GM13976 (cell line): ENCODE measurements at regions not wholly inside any gene's neighbourhood (a gene's known extent, or its start where the extent isn't known, plus 50 kb on each side); places are given as distances from the start of the nearest gene placed in this dataset.

Experiments
- DNase-seq: peaks from one replicate; pipeline ENCODE4 v3.0.0; 2012; ENCODE audit warnings: low spot score
- in situ Hi-C: fragments of 300-500 bp; cut with MboI; formaldehyde crosslinking; loops from one replicate; pipeline ENCODE4 v1.12.0; 2022; ENCODE audit warnings: low sequenced_read_pairs, mixed read lengths, inconsistent platforms; ENCODE audit not compliant: unreplicated experiment
- TF ChIP-seq, protein P1 (sequence below): IDR thresholded peaks from 2 replicates; pipeline ENCODE4 v1.5.1; 2012; ENCODE audit warnings: borderline replicate concordance, mild to moderate bottlenecking; ENCODE audit not compliant: insufficient read depth; ENCODE audit errors: extremely low read depth, missing control alignments, control extremely low read depth

DNA sequence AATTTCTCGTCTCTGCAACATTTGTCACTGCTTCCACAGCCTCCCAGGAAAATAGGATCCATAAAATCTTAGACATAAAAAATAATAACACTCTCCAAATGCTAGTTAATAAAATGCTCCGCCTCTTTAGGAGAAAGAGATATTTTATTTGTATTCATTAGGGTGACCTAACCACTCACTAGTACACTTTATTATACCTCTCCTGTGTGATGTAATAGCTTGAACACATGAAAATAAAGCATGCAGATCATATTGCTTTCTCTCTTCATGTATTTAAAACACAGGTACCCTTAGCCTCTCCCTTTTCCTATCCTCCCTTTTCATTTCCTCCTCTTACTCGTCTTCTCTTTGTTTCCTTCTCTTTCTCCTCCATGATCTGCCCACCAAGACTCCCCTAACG, 694.2 kb downstream of the EPHA4 start:
- no peak for DNase-seq
- in situ Hi-C loops = no loop called here
- TF ChIP-seq, protein P1, sequence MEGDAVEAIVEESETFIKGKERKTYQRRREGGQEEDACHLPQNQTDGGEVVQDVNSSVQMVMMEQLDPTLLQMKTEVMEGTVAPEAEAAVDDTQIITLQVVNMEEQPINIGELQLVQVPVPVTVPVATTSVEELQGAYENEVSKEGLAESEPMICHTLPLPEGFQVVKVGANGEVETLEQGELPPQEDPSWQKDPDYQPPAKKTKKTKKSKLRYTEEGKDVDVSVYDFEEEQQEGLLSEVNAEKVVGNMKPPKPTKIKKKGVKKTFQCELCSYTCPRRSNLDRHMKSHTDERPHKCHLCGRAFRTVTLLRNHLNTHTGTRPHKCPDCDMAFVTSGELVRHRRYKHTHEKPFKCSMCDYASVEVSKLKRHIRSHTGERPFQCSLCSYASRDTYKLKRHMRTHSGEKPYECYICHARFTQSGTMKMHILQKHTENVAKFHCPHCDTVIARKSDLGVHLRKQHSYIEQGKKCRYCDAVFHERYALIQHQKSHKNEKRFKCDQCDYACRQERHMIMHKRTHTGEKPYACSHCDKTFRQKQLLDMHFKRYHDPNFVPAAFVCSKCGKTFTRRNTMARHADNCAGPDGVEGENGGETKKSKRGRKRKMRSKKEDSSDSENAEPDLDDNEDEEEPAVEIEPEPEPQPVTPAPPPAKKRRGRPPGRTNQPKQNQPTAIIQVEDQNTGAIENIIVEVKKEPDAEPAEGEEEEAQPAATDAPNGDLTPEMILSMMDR = no peak

DNA sequence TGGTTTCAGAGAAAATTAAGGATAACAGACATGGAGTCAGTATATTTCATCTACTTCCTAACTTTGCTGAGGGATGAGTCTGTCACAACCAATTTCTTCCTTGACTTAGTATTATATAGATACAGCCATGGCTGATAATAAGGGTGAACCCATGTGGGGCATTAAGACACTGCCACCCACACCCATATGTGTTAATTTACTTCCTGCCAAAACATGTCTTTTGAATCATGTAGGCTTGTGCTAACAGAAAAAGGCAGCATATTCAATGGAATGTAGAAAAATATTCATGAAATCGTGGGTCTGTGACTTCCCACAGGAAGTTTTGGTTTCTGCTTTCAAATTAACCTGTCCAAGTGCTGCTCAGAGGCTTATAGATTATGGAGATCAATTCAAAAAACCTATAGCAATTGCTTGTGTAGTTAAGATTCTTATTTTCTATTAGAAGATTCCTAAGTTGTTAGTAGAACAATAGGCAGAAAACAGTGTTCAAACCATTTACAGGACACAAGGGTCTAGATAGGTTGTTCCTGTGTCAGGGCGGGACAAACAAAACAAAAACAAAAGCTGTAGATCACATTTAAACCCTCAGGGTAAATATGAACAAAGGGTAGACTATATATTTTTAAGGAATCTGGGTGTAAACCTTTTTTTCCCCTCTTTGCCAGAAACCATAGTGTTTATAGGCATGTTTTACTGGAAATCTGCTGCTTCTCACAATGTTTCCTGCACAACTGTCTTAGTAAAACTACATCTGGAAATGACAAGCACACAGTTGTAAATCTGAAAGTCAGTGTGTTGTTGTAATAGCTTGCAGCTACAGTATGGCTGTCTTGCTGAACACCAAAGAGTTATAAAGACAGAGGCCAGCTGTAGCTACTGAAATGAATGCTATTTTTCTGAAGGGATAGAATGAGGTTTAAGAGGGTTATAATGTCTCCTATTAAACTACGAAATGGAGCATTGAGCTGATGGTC, 691.2 kb downstream of the EPHA4 start:
- DNase-seq = no peak
- in situ Hi-C loops = no loop called here
- TF ChIP-seq, protein P1 = no peak

DNA sequence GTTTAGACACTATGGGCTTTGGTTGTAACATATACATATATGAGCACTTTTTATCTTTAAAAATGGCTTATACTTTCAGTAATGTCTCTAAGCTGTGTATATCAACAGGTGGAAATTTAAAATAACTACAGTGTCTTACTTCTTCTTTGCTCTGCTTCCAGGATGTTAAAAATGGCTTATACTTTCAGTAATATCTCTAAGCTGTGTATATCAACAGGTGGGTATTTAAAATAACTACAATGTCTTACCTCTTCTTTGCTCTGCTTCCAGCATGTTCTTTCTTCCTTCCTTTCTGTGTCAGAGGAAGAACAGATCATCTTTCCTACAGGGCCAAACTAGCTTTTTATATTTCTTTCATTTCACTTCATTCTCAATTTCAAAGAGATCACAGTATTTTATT, 689.6 kb downstream of the EPHA4 start:
- TF ChIP-seq, protein P1 = no peak
- in situ Hi-C loops = no loop called here
- DNase-seq = no peak

DNA sequence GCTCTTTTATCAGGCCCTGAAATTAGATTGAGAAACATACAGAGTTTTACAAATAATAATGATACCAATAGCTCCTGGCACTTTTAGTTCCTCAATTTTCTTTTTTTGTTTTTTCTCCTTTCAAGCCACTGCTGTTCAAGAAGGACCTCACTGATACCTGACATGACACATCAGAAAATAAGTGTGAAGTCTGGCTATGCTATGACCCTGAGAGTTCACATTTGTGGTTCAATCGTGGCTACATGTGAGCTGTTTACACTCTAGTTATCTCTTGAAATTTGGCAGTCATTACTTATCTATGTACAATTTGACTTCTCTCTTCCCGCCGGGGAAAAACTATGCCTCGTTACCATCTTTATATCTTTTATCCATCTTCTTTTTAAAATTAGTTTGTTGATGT, 686.5 kb downstream of the EPHA4 start:
- TF ChIP-seq, protein P1 = no peak

DNA sequence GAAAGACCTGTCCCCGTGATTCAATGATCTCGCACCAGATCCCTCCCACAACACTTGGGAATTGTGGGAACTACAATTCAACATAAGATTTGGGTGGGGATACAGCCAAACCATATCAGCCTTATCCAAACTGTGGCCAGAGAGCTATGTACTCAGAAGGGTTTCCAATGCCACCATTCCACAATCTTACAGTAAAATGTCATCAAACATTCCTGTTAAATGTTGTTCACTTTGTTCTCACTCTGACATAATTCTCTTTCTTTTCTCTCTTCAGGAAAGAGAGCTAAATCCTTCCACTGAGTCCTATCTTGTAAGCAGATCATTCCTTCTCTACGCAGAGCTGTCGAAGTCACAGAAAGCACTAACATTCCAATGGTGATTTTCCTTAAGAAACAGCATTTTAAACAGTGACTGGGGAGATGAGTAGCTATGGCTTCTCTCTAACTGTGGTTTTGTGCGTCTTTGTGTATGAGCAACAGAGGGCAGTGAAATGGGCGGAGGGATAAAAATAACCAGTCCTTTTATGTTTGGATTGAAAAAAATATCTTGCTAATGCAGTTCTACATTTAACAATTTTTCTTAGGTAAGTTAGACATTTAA, 684.7 kb downstream of the EPHA4 start:
- in situ Hi-C loops = no loop called here
- TF ChIP-seq, protein P1 = no peak
- DNase-seq = no peak

More for the DNA sequence above, 686.5 kb downstream of the EPHA4 start:
- in situ Hi-C loops = no loop called here
- no peak for DNase-seq

DNA sequence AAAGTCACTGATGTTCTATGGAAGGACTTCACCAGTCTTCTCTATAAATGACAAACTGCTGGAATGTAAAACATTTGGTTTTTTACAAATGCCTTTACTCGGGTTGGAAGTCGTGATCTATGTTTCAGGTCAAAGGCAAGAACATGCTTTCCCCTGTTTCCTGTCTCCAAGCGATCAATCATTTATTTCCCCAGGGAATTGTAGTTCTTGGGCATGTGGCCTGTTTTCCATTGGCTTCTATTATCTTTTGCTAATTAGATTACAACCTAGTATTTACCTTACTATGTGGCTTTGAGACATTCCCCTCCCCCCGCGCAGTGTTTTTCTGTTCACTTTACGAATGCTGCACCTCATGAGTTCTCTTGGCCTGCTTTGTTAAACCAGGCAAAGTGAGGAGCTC, 684.2 kb downstream of the EPHA4 start:
- no peak for DNase-seq
- TF ChIP-seq, protein P1 = no peak
- in situ Hi-C loops = no loop called here
